Thoracic aorta (tissue), 2 donors: ENCODE measurements at regions not wholly inside any gene's neighbourhood (a gene's known extent, or its start where the extent isn't known, plus 50 kb on each side); places are given as distances from the start of the nearest gene placed in this dataset.

ENCODE experiments used
- ATAC-seq: fragments of 150-250 bp; one replicate; pipeline ENCODE4 v1.8.0; 2017; ENCODE audit warnings: low read depth; ENCODE audit not compliant: insufficient number of reproducible peaks, low FRiP score
- DNase-seq: peaks from one replicate; pipeline ENCODE4 v3.0.0-alpha.2; 2020; ENCODE audit warnings: low spot score
- H3K27ac ChIP-seq, 2 donors: fragments of 200-600 bp; sonication (generic); 1 replicate in 1 of 2; 2 replicates in 1 of 2; pipeline ENCODE4 v1.5.1; 2016; ENCODE audit warnings: mild to moderate bottlenecking in 2 of 2, moderate library complexity in 2 of 2
- H3K27me3 ChIP-seq: fragments of 200-600 bp; sonication (generic); replicated peaks from 2 replicates; pipeline ENCODE4 v1.6.0; 2016; ENCODE audit warnings: mild to moderate bottlenecking; ENCODE audit not compliant: insufficient read depth
- H3K36me3 ChIP-seq: fragments of 200-600 bp; sonication (generic); one replicate; pipeline ENCODE4 v1.5.1; 2016
- H3K4me1 ChIP-seq, 2 donors: fragments of 200-600 bp; sonication (generic); 1 replicate in 1 of 2; 2 replicates in 1 of 2; pipeline versions ENCODE4 v1.5.1 to v1.6.0; 2016; ENCODE audit warnings: low read depth in 2 of 2, mild to moderate bottlenecking in 1 of 2; ENCODE audit not compliant: control insufficient read depth in 1 of 2
- H3K4me3 ChIP-seq: fragments of 200-600 bp; sonication (generic); 2 replicates; pipeline ENCODE4 v1.5.1; 2016; ENCODE audit warnings: mild to moderate bottlenecking
- H3K9me3 ChIP-seq: fragments of 200-600 bp; sonication (generic); 2 replicates; pipeline ENCODE4 v1.5.1; 2016
- TF ChIP-seq, protein P1 (sequence below): fragments of 200-600 bp; sonication (generic); IDR thresholded peaks from one replicate; pipeline ENCODE4 v1.5.1; 2019; ENCODE audit warnings: antibody characterized with exemption

- DNase-seq = no peak
- Histone ChIP-seq H3K36me3 (no peaks in the 10 kb centered on the region), H3K27me3 (no peaks in the 10 kb centered on the region), H3K4me3 (no peak overlapping the region), H3K4me1 (no peaks in the 10 kb centered on the region), H3K9me3 (no peaks in the 10 kb centered on the region), H3K27ac (no peak overlapping the region)
- no peak for ATAC-seq
- TF ChIP-seq, protein P1, sequence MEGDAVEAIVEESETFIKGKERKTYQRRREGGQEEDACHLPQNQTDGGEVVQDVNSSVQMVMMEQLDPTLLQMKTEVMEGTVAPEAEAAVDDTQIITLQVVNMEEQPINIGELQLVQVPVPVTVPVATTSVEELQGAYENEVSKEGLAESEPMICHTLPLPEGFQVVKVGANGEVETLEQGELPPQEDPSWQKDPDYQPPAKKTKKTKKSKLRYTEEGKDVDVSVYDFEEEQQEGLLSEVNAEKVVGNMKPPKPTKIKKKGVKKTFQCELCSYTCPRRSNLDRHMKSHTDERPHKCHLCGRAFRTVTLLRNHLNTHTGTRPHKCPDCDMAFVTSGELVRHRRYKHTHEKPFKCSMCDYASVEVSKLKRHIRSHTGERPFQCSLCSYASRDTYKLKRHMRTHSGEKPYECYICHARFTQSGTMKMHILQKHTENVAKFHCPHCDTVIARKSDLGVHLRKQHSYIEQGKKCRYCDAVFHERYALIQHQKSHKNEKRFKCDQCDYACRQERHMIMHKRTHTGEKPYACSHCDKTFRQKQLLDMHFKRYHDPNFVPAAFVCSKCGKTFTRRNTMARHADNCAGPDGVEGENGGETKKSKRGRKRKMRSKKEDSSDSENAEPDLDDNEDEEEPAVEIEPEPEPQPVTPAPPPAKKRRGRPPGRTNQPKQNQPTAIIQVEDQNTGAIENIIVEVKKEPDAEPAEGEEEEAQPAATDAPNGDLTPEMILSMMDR = no peak
Observed at GRCh38 chr10:10598297-10598696, 419.4 kb upstream of the CELF2 start.

DNA sequence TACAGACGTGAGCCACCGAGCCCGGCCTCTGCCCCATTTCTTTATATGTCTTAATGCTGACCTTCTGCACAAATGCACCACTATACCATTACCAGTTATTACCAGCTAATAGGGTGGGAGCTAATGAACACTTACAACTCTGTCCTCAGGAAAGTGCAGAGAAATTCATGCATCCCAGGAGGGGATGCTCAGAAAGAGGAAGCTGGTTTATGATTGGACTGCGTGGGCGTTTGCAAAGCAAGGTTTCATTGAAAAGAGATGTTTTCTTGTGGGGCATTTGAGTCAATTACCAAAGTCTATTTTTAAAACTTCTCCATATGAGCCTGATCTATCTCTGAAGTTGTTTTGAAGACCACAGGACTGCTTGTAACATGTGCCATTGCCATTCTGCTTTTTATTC, 417.7 kb upstream of the CELF2 start:
- Histone ChIP-seq H3K27me3 (no peaks in the 10 kb centered on the region), H3K27ac (no peak overlapping the region), H3K36me3 (no peaks in the 10 kb centered on the region), H3K4me3 (no peak overlapping the region), H3K4me1 (peaks cover 0 to 2% of the 10 kb centered on the region in 2 donors), H3K9me3 (no peaks in the 10 kb centered on the region)
- DNase-seq (no peak), ATAC-seq (no peak)
- TF ChIP-seq, protein P1 = no peak

DNA sequence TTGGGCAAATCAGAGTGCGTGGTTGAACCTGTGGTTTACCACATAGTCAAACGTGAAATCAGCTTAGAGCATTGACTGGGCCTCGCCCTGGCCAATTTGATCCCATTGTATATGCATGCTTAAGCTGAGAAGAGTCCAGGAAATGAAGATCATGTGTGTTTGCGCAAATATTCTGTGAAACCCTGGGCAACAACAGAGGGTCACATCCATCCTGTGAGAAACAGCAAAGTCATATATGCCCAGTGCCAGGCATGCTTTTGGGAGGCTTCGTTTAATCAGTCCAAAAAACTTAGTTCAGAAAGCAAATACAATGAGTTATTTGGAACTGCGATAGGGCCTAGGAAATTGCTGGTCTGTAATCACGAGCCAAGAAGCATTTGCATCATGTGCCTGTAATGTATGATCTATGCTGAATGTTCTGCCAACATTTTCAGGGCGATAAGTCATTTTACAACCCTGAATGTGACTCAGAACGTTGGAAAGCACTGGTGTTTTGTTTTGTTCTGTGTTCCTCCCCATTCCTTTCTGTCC, 412.1 kb upstream of the CELF2 start:
- Histone ChIP-seq H3K9me3 (no peaks in the 10 kb centered on the region), H3K4me1 (peaks cover 0 to 8% of the 10 kb centered on the region in 2 donors), H3K27me3 (no peaks in the 10 kb centered on the region), H3K4me3 (no peak overlapping the region), H3K27ac (peak overlapping the region; percentile 74 to 80), H3K36me3 (no peaks in the 10 kb centered on the region)
- peak; percentile 100 for ATAC-seq
- TF ChIP-seq, protein P1 = no peak
- peak; percentile 18 for DNase-seq

DNA sequence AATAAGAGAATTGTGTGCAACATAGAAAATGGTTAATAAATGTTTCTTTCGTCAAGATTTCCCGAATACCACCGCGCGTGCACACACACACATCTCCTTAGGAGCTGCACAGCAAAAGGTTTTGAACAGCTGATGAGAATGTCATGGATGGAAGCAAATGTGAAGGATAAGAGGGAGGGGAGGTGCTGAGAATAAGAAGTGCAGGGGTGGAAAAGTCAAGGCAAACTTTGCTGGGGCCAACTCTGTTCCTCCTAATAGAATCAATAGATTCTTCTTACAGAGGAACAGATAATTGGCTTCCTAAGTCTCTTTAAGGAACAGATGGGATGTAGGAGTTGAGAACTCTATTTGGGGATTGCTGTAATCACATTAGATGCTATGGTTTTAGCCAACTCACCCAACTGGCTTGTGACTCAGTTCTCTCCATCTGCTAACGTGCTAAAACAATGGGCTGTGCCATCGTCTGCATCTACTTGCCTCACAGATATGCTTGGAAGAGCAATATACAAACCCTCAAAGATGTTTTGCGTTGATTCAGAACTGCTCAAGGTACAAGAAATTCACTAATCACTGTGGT, 408.2 kb upstream of the CELF2 start:
- DNase-seq (no peak), ATAC-seq (no peak)
- Histone ChIP-seq H3K4me3 (no peak overlapping the region), H3K9me3 (no peaks in the 10 kb centered on the region), H3K36me3 (no peaks in the 10 kb centered on the region), H3K4me1 (peaks cover 10 to 25% of the 10 kb centered on the region in 2 donors), H3K27me3 (no peaks in the 10 kb centered on the region), H3K27ac (no peak overlapping the region)
- TF ChIP-seq, protein P1 = no peak

GRCh38 chr10:10610171-10610570, 407.5 kb upstream of the CELF2 start:
- ATAC-seq = no peak

More at GRCh38 chr10:10610171-10610570, 407.5 kb upstream of the CELF2 start:
- TF ChIP-seq, protein P1 = no peak
- H3K36me3 ChIP-seq = no peaks in the 10 kb centered on the region
- no peak for DNase-seq
- H3K27ac ChIP-seq = no peak overlapping the region
- H3K27me3 ChIP-seq = no peaks in the 10 kb centered on the region
- no peak overlapping the region for H3K4me3 ChIP-seq
- peaks cover 10 to 22% of the 10 kb centered on the region in 2 donors for H3K4me1 ChIP-seq
- H3K9me3 ChIP-seq = no peaks in the 10 kb centered on the region
